Neural progenitor cell (in vitro differentiated cells): ENCODE measurements at regions not wholly inside any gene's neighbourhood (a gene's known extent, or its start where the extent isn't known, plus 50 kb on each side); places are given as distances from the start of the nearest gene placed in this dataset.

Experiments
- CTCF ChIP-seq: fragments of 200-600 bp; sonication (generic); IDR thresholded peaks from 2 replicates; pipeline ENCODE4 v1.5.1; 2017; ENCODE audit warnings: antibody characterized with exemption, mild to moderate bottlenecking
- EZH2 ChIP-seq: fragments of 200-600 bp; sonication (generic); IDR thresholded peaks from 2 replicates; pipeline ENCODE4 v1.6.1; 2017; ENCODE audit warnings: antibody characterized with exemption, mild to moderate bottlenecking, moderate library complexity
- EZH2phosphoT487 ChIP-seq: fragments of 200-600 bp; sonication (generic); IDR thresholded peaks from 2 replicates; pipeline ENCODE4 v1.6.1; 2017; ENCODE audit warnings: antibody characterized with exemption

GRCh38 chr2:237033536-237034060 is 52.1 kb upstream of the COPS8 start:
- TF ChIP-seq CTCF (no peak), EZH2 (no peak), EZH2phosphoT487 (no peak)
